Activated CD8-positive, alpha-beta memory T cell treated with anti-CD3 and anti-CD28 coated beads, Interleukin-2, amount 50 U/mL, for 1 hour (primary cell): ENCODE measurements at regions not wholly inside any gene's neighbourhood (a gene's known extent, or its start where the extent isn't known, plus 50 kb on each side); places are given as distances from the start of the nearest gene placed in this dataset.
"Not testable (repeated sequence)": the region's sequence is repeated elsewhere in the genome, so short reads cannot be mapped to it uniquely, and the experiment has no call there.

Experiments used
- DNase-seq: peaks from one replicate; pipeline ENCODE4 v3.0.0-alpha.2; 2020; ENCODE audit errors: extremely low read depth

- no peak for DNase-seq
These were observed 129.3 kb upstream of the LPCAT1 start for GRCh38 chr5:1652873-1653697.

DNA sequence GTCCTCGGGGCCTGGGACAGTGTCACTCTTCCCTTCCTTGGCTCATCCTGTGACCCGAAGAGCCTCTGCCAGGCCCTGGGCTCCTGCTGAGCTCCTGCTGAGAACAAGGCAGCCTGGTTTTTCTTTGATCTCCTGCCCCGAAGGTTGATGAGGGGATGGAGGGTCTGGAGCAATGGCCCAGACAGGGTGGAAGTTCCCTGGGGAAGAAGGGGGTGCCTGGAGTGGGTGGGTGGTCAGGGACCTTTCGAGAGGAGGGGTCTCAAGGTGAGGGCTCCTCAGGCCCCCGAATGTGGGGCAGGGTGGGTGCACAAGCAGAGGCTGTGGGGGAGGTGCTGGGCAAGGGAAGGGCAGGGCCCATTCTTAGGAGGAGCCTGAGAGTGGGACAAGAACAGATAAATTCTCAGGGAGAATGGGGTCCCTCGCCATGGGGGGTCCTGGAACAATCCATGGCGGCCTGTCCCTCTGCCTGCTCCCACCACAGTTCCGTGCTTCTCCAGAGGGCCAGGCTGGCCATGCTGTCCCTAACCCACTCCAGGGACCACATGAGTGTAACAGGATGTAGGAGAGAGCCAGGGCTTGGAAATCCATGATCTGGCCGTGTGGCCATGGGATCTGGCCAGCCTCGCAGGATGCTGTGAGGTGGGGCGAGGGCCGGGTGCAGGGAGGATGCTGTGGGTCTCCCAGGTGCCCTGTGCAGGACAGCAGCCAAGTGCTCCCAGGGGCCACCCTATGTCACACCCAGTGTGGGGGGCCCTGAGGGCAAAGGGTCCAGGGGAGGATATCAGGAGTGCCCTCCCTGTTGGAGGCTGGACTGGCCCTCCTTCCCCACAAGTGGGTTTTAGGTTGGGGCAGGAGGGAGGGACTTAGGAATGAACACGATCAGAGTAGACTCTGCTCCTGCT, 128.5 kb upstream of the LPCAT1 start:
- no peak for DNase-seq

- no peak for DNase-seq
These were observed 127.5 kb upstream of the LPCAT1 start for GRCh38 chr5:1651250-1651649.

DNA sequence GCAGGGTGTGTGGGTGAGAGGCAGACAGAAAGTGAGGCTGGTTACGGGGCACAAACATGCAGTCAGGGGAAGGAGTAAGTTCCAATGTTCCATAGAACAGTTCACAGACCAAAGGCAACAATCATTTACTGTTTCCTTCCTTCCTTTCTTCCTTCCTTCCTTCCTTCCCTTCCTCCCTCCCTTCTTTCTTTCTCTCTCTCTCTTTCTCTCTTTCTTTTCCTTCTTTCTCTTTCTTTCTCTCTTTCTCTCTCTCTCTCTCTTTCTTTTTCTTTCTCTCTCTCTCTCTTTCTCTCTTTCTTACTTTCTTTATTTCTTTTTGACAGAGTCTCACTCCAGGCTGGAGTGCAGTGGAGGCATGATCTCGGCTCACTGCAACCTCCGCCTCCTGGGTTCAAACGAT, 125.8 kb upstream of the LPCAT1 start:
- DNase-seq, result no peak

DNA sequence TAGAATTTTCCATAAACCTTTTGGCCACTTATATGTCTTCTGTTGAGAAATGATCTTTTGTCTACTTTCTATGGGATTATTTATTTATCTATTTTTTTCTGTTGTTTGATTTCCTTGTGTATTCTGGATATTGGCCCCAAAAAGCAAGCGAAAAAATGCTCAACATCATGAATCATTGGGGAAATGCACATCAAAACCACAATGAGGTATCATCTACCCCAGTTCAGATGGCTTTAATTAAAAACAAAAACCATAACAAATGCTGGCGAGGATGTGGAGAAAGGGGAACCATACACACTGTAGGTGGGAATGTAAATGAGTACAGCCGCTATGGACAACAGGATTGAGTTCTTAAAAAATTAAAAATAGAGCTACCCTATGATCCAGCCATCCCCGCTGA, 125.0 kb upstream of the LPCAT1 start:
- no peak for DNase-seq

DNA sequence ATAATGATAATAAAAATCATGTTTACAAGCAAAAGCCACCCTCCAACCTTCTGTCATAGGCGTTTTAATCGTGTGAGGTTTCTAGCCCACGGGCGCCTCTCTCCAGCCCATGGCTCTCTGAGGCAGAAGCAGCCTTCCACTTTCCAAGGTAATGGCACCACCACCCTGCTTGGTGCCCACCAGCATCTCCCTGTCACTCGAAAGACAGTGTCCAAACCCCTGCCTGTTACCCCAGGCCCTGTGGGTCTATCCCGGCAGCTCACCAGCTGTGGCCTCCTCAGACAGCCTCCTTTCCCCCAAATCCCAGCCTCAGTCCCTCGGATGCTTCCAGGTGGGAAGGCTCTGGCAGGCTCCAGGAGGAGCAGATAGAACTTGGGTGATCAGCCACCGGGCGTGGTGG, 123.8 kb upstream of the LPCAT1 start:
- DNase-seq, result no peak

DNA sequence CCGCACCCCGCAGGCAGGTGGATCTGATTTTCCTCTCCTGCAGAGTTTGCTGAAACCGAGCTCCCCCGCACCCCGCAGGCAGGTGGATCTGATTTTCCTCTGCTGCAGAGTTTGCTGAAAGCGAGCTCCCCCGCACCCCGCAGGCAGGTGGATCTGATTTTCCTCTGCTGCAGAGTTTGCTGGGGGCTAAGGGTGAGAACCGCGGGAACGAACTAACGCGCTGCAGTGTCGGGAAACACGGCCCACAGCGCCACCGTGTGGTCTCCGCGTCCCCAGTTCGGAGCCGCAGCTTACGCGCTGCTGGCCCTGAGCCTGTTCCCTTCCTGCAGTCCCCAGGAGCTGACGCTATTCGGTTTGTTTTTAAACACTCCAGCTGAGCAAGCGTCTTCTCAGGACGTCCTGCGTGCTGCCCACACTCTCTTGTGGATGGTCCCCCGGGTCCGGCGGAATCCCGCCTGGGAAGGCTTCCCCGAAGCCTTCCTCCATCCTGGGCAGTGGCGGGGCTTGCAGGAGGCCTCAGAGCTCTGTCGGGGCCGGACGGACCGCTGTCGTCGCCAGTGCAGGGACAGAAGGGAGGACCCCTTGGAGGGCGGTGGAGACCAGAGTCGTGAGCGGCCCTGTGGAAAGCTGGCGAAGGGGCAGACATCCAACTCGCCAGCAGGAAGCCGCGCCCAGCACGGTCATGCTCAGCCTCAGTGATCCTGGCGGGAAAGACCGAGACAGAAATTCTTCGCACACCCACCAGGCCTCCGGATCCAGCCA, 121.2 kb upstream of the LPCAT1 start:
- peak; percentile 50 for DNase-seq

DNA sequence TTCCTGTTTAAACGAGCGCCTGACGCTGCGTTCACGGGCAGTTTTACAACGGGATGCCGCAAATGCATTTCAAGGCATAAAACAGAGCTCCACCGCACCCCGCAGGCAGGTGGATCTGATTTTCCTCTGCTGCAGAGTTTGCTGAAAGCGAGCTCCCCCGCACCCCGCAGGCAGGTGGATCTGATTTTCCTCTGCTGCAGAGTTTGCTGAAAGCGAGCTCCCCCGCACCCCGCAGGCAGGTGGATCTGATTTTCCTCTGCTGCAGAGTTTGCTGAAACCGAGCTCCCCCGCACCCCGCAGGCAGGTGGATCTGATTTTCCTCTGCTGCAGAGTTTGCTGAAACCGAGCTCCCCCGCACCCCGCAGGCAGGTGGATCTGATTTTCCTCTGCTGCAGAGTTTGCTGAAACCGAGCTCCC, 120.6 kb upstream of the LPCAT1 start:
- DNase-seq, result not testable (repeated sequence)

GRCh38 chr5:1643651-1644392, 120.1 kb upstream of the LPCAT1 start:
- no peak for DNase-seq

DNA sequence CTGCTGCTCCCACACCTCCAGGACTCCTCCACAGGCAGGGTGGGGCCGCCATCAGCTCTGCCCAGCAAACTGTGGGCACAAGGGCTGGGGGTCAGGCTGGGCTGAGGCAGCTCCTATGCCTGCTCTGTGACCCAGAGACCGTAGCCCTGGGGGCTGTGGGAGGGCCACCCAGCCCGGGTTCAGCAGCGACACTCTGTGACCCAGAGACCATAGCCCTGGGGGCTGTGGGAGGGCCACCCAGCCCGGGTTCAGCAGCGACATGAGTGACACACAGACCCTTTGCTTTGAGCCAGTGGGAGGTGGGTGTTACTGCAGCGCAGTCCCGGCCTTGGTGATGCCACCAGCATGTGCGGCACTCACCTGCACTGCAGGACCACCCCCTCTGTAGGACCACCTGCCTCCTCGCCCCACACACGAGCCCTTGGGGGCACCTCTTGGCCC, 118.9 kb upstream of the LPCAT1 start:
- DNase-seq, result no peak

DNA sequence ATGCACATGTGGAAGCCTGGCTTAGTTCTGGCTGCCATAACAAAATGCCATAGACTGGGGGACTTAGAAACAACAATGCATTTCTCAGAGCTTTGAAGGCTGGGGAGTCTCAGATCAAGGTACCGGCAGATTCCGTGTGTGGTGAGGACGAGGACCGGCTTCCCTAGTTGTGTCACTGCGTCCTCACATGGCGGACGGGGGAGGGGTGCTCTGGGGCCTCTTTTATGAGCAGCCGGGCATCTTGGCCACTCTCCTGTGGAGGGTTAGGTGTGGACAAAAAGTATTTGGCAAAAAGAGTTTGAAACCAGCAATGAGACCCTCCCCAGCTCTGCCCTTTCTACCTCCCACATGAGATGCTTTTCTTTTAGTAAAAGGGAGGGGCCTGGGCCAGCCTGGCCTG, 118.5 kb upstream of the LPCAT1 start:
- no peak for DNase-seq

DNA sequence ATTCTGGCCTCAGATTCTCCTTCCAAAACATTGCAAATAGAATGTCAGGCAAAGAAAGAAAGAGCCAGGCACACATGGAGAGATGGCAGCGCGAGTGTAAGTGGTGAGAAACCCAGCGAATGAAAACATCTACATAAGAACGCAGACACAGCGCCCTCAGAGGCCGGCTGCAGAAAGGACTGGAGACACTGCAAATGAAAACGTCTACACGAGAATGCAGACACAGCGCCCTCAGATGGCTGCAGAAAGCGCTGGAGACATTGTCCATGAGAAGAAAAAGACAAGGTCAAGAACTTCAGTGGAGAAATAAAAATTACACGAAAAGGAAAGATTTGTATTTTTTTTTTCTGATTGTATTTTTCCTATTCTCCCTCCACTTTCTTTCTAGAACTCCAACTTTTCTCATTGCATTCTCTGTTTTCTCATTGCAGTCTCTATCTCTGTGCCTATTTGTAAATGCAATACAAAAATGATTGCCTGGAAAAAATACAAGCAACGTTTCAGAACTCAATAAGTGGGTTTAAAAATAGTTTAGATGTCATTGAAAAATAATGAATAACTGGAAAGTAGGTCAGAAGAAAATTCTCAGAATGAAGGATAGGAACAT, 117.9 kb upstream of the LPCAT1 start:
- peak; percentile 26 for DNase-seq

DNA sequence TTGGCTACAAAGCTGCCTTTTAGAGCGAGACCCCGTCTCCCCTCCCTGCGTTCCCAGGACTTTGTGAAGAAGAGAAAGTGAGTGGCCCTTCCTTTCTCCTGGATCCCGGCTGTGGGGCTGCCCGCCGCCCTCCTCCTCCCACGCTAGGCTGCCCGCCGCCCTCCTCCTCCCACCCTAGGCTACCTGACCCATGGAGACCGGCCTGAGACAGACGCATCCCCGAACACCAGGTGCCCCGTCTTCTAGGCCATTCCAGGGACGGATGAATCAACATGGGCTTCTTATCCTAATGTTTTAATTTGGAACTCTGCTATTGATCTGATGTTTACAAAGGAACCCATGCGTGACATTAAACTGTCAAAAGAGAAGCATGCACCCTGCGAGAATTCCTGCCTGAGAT, 117.3 kb upstream of the LPCAT1 start:
- DNase-seq, result no peak

GRCh38 chr5:1640421-1640881, 116.7 kb upstream of the LPCAT1 start:
- DNase-seq, result no peak

DNA sequence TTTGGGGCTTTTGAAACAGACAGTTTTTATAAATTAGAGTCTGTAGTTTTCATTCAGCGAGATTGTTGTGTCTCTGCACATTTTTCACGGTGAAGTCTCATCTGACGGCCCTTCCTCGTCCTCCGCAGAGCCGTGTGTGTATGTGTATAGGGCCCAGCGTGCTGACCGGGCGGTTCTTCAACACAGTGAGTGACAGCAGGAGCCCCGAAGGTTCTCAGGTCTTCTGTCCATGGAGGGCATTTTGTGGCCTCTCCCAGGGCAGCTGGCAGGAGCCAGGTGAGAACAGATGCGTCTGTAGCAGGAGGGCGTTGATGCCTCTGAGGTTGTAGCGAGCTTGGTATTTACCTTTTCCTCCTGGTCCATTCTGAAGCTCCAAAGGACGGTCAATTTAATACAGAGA, 116.0 kb upstream of the LPCAT1 start:
- no peak for DNase-seq

DNA sequence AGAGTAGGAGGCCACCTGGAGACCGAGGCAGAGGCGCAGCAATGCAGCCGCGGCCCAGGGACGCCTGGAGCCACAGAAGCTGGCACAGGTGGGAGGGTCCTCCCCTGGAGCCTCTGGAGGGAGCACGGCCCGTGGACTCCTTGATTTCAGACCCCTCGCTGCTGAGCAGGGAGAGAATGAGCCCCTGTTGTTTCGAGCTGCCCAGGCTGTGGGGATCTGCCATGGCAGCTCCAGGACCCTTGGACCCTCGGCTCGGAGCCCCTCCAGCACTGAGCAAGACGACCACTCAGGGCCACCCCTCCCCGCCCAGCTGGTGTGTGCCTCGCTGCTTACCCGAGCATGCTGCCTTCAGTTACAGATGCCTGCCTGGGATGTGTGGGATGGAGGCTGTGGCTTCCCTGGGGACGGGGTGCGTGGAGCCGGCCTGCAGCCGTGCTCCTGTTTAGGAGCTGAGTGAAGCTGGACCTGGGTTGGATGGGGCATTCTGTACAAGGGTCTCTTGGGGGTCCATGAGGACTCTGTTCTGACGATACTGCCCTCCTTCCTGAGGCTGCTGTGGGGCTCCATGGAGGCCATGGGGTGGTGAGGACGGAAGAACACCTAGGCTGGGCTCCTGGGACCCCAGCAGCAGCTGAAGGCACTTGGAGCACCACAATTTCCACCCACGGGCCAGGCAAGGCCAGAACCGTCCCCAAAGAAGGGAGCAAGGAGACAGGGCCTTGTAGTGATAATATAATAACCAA, 115.1 kb upstream of the LPCAT1 start:
- DNase-seq, result no peak

- no peak for DNase-seq
These were observed 114.1 kb upstream of the LPCAT1 start for GRCh38 chr5:1637639-1638481.

- no peak for DNase-seq
These were observed 113.3 kb upstream of the LPCAT1 start for GRCh38 chr5:1636981-1637638.
